ENCODE measurements at regions not wholly inside any gene's neighbourhood (a gene's known extent, or its start where the extent isn't known, plus 50 kb on each side); places are given as distances from the start of the nearest gene placed in this dataset.

GRCh38 chr5:66277981-66278380, 133.9 kb downstream of the SREK1 start:
- Histone ChIP-seq H3K27me3 (ENCODE audit: insufficient read depth in 3 of 3, low read length in 2 of 3) (peaks cover 0 to 3% (median 0%) of the 10 kb centered on the region in 3 donors), H3K36me3 (ENCODE audit: insufficient read depth in 1 of 2, low read depth in 1 of 2) (no peaks in the 10 kb centered on the region), H3K27ac (no peak overlapping the region), H3K4me1 (no peaks in the 10 kb centered on the region), H3K4me3 (no peak overlapping the region), H3K9me3 (no peaks in the 10 kb centered on the region)
- intact Hi-C loops (cut with DNase I), result no loop called here
- WGBS, 3 donors, result 84 to 92% (median 86%) methylated on average over 2 of the region's 2 CpGs
- ATAC-seq, result no peak
- no peak for DNase-seq
- no peak for TF ChIP-seq CTCF (IDR thresholded peaks at IDR 0.05)

- no peaks in the 10 kb centered on the region for H3K9me3 ChIP-seq
- H3K36me3 ChIP-seq (ENCODE audit: insufficient read depth in 1 of 2, low read depth in 1 of 2), result no peaks in the 10 kb centered on the region
- ATAC-seq (no peak), DNase-seq (no peak)
- H3K27me3 ChIP-seq (ENCODE audit: insufficient read depth in 3 of 3, low read length in 2 of 3), result peaks cover 0 to 3% (median 0%) of the 10 kb centered on the region in 3 donors
- WGBS, 3 donors, result 73 to 87% (median 78%) methylated on average over 4 of the region's 4 CpGs
- TF ChIP-seq CTCF (IDR thresholded peaks at IDR 0.05), result no peak
- H3K4me3 ChIP-seq, result no peak overlapping the region
- H3K27ac ChIP-seq, result no peak overlapping the region
- intact Hi-C loops (cut with DNase I), result no loop called here
- no peaks in the 10 kb centered on the region for H3K4me1 ChIP-seq
Observed at GRCh38 chr5:66281294-66281693, 137.2 kb downstream of the SREK1 start.

GRCh38 chr5:66284588-66285342, 140.7 kb downstream of the SREK1 start:
- no peak for TF ChIP-seq CTCF (IDR thresholded peaks at IDR 0.05)
- DNase-seq (no peak), ATAC-seq (peak in 1 of 4 donors; percentile 27)
- H3K36me3 ChIP-seq (ENCODE audit: insufficient read depth in 1 of 2, low read depth in 1 of 2), result no peaks in the 10 kb centered on the region
- 75 to 95% (median 81%) methylated on average over 2 of the region's 2 CpGs for whole genome bisulfite sequencing, 3 donors
- no peak overlapping the region for H3K4me3 ChIP-seq
- no peaks in the 10 kb centered on the region for H3K27me3 ChIP-seq (ENCODE audit: insufficient read depth in 3 of 3, low read length in 2 of 3)
- H3K9me3 ChIP-seq, result no peaks in the 10 kb centered on the region
- H3K27ac ChIP-seq, result no peak overlapping the region
- intact Hi-C loops (cut with DNase I), result no loop called here
- H3K4me1 ChIP-seq, result no peaks in the 10 kb centered on the region

- no peak for ATAC-seq
- Histone ChIP-seq H3K9me3 (peaks cover 3% of the 10 kb centered on the region), H3K4me3 (no peak overlapping the region), H3K27ac (no peak overlapping the region), H3K4me1 (no peaks in the 10 kb centered on the region), H3K36me3 (ENCODE audit: insufficient read depth in 1 of 2, low read depth in 1 of 2) (no peaks in the 10 kb centered on the region), H3K27me3 (ENCODE audit: insufficient read depth in 3 of 3, low read length in 2 of 3) (no peaks in the 10 kb centered on the region)
- no peak for TF ChIP-seq CTCF (IDR thresholded peaks at IDR 0.05)
- DNase-seq, result no peak
- WGBS, 3 donors, result 84 to 93% (median 92%) methylated on average over 3 of the region's 3 CpGs
- intact Hi-C loops (cut with DNase I), result no loop called here
Observed at GRCh38 chr5:66285343-66285922, 141.3 kb downstream of the SREK1 start.
